WTC11 (cell line): ENCODE measurements at regions not wholly inside any gene's neighbourhood (a gene's known extent, or its start where the extent isn't known, plus 50 kb on each side); places are given as distances from the start of the nearest gene placed in this dataset.

Experiments used
- ATAC-seq: fragments of 200-7000 bp; cut with Tn5 transposase; 2 replicates; pipeline ENCODE4 v1.10.0; 2021; ENCODE audit warnings: mild to moderate bottlenecking, moderate library complexity
- CTCF ChIA-PET: fragments of 300-600 bp; sonication (Branson Sonifier 250); formaldehyde crosslinking; loops from one replicate; lab custom pipeline; 2021; ENCODE audit warnings: antibody characterized with exemption; lab: Charles Lee
- POLR2A ChIA-PET: fragments of 350-600 bp; sonication (Branson Sonifier 250); formaldehyde crosslinking; loops from one replicate; lab custom pipeline; 2021; ENCODE audit warnings: antibody characterized with exemption; lab: Charles Lee
- DNase-seq: peaks from one replicate; pipeline ENCODE4 v3.0.0; 2021; ENCODE audit warnings: low spot score
- H3K27ac Mint-ChIP-seq: 2 replicates; pipeline ENCODE4 v1.8.0; 2021; ENCODE audit warnings: mixed read lengths
- H3K27me3 Mint-ChIP-seq: 2 replicates; pipeline ENCODE4 v1.8.0; 2021; ENCODE audit warnings: low read depth, mild to moderate bottlenecking, moderate library complexity, mixed read lengths
- H3K36me3 Mint-ChIP-seq: 2 replicates; pipeline ENCODE4 v1.8.0; 2021; ENCODE audit warnings: mixed read lengths
- H3K4me1 Mint-ChIP-seq: 2 replicates; pipeline ENCODE4 v1.8.0; 2022; ENCODE audit warnings: mixed read lengths
- H3K4me3 Mint-ChIP-seq: 2 replicates; pipeline ENCODE4 v1.8.0; 2021; ENCODE audit warnings: mild to moderate bottlenecking, moderate library complexity, mixed read lengths
- H3K9me3 Mint-ChIP-seq: 2 replicates; pipeline ENCODE4 v1.8.0; 2021; ENCODE audit warnings: mixed read lengths
- ATF6 ChIP-seq: sonication (generic); formaldehyde crosslinking; IDR thresholded peaks from 2 replicates; pipeline ENCODE4 v1.8.1; 2023; ENCODE audit warnings: mild to moderate bottlenecking, missing genetic modification reagents
- CTCF ChIP-seq: fragments of 200-600 bp; IDR thresholded peaks from 2 replicates; pipeline ENCODE4 v1.8.0; 2022; ENCODE audit warnings: antibody characterized with exemption
- E2F1 ChIP-seq: sonication (generic); formaldehyde crosslinking; IDR thresholded peaks from 2 replicates; pipeline ENCODE4 v1.8.0; 2022; ENCODE audit warnings: mild to moderate bottlenecking, missing genetic modification reagents
- ERG ChIP-seq: fragments of 250-450 bp; sonication (Bioruptor Pico); IDR thresholded peaks from 2 replicates; pipeline ENCODE4 v1.8.0; 2021; ENCODE audit warnings: mild to moderate bottlenecking
- FOXJ3 ChIP-seq: sonication (generic); formaldehyde crosslinking; IDR thresholded peaks from 2 replicates; pipeline ENCODE4 v1.9.0; 2021; ENCODE audit warnings: missing genetic modification reagents, mild to moderate bottlenecking, borderline replicate concordance
- FOXP1 ChIP-seq: sonication (generic); formaldehyde crosslinking; IDR thresholded peaks from 2 replicates; pipeline ENCODE4 v1.8.0; 2022; ENCODE audit warnings: missing genetic modification reagents, mild to moderate bottlenecking, moderate library complexity, borderline replicate concordance
- GABPB1 ChIP-seq: sonication (generic); formaldehyde crosslinking; IDR thresholded peaks from 2 replicates; pipeline ENCODE4 v1.8.1; 2023; ENCODE audit warnings: mild to moderate bottlenecking, missing genetic modification reagents
- GTF2I ChIP-seq: fragments of 250-450 bp; sonication (Bioruptor Pico); conservative IDR thresholded peaks from 2 replicates; pipeline ENCODE4 v1.4.0; 2021; ENCODE audit warnings: mild to moderate bottlenecking
- HMGA2 ChIP-seq: fragments of 250-450 bp; sonication (Bioruptor Pico); IDR thresholded peaks from 2 replicates; pipeline ENCODE4 v1.4.0; 2021; ENCODE audit warnings: mild to moderate bottlenecking, moderate library complexity
- MAX ChIP-seq: sonication (generic); formaldehyde crosslinking; IDR thresholded peaks from 2 replicates; pipeline ENCODE4 v1.8.0; 2022; ENCODE audit warnings: mild to moderate bottlenecking, missing genetic modification reagents
- MLX ChIP-seq: sonication (generic); formaldehyde crosslinking; IDR thresholded peaks from 2 replicates; pipeline ENCODE4 v1.8.1; 2023; ENCODE audit warnings: mild to moderate bottlenecking, missing genetic modification reagents, moderate library complexity
- NFATC4 ChIP-seq: fragments of 250-450 bp; sonication (Bioruptor Pico); IDR thresholded peaks from 2 replicates; pipeline ENCODE4 v1.9.0; 2021; ENCODE audit warnings: mild to moderate bottlenecking
- NR1H2 ChIP-seq: sonication (generic); formaldehyde crosslinking; IDR thresholded peaks from 2 replicates; pipeline ENCODE4 v1.9.0; 2021; ENCODE audit warnings: mild to moderate bottlenecking, moderate library complexity, missing genetic modification reagents
- PREB ChIP-seq: sonication (generic); formaldehyde crosslinking; IDR thresholded peaks from 2 replicates; pipeline ENCODE4 v1.8.1; 2022; ENCODE audit warnings: mild to moderate bottlenecking, missing genetic modification reagents, moderate library complexity, borderline replicate concordance
- RORB ChIP-seq: fragments of 250-450 bp; sonication (Bioruptor Pico); IDR thresholded peaks from 2 replicates; pipeline ENCODE4 v1.9.0; 2021; ENCODE audit warnings: mild to moderate bottlenecking
- ZBTB43 ChIP-seq: sonication (generic); formaldehyde crosslinking; IDR thresholded peaks from 2 replicates; pipeline ENCODE4 v1.8.1; 2023; ENCODE audit warnings: mild to moderate bottlenecking, missing genetic modification reagents
- ZNF138 ChIP-seq: sonication (generic); formaldehyde crosslinking; conservative IDR thresholded peaks from 2 replicates; pipeline ENCODE4 v1.8.1; 2022; ENCODE audit warnings: mild to moderate bottlenecking, moderate library complexity, missing genetic modification reagents
- ZNF263 ChIP-seq: sonication (generic); formaldehyde crosslinking; IDR thresholded peaks from 2 replicates; pipeline ENCODE4 v1.8.1; 2022; ENCODE audit warnings: low read depth, mild to moderate bottlenecking, moderate library complexity, missing genetic modification reagents
- ZNF281 ChIP-seq: sonication (generic); formaldehyde crosslinking; IDR thresholded peaks from 2 replicates; pipeline ENCODE4 v1.8.0; 2023; ENCODE audit warnings: mild to moderate bottlenecking, missing genetic modification reagents
- ZNF512 ChIP-seq: sonication (generic); formaldehyde crosslinking; IDR thresholded peaks from 2 replicates; pipeline ENCODE4 v1.8.1; 2022; ENCODE audit warnings: missing genetic modification reagents, borderline replicate concordance

GRCh38 chr16:8108991-8109509, 481.3 kb downstream of the TMEM114 start (continued):
- TF ChIP-seq ZNF281 (CRISPR knock-in tag) (no peak), HMGA2 (CRISPR knock-in tag) (no peak), RORB (CRISPR knock-in tag) (no peak), MLX (CRISPR knock-in tag) (no peak), ZNF263 (CRISPR knock-in tag) (no peak), GABPB1 (CRISPR knock-in tag) (no peak), FOXJ3 (CRISPR knock-in tag) (no peak), ZNF138 (CRISPR knock-in tag) (no peak)

- Mint-ChIP-seq H3K9me3 (peaks cover 68% of the 10 kb centered on the region), H3K27me3 (peaks cover 11% of the 10 kb centered on the region), H3K4me1 (no peaks in the 10 kb centered on the region), H3K27ac (no peak overlapping the region), H3K4me3 (no peak overlapping the region), H3K36me3 (peaks cover 52% of the 10 kb centered on the region)
- CTCF ChIA-PET = no interaction called here
- no peak for DNase-seq
- POLR2A ChIA-PET = no interaction called here
- no peak for ATAC-seq
- TF ChIP-seq ATF6 (CRISPR knock-in tag) = no peak
- no peak for TF ChIP-seq E2F1 (CRISPR knock-in tag)
- no peak for TF ChIP-seq MAX (CRISPR knock-in tag)
- no peak for TF ChIP-seq ZNF512
- TF ChIP-seq NFATC4 = no peak
- TF ChIP-seq ERG = no peak
- TF ChIP-seq ZBTB43 = no peak
- TF ChIP-seq NR1H2 (CRISPR knock-in tag) = no peak
- no peak for TF ChIP-seq FOXP1 (CRISPR knock-in tag)
- no peak for TF ChIP-seq ZNF138 (CRISPR knock-in tag)
- no peak for TF ChIP-seq PREB (CRISPR knock-in tag)
- no peak for TF ChIP-seq GTF2I (CRISPR knock-in tag)
- TF ChIP-seq CTCF = no peak
Observed at GRCh38 chr16:8107296-8107695, 483.0 kb downstream of the TMEM114 start.
